Keratinocyte (primary cell): ENCODE measurements at regions not wholly inside any gene's neighbourhood (a gene's known extent, or its start where the extent isn't known, plus 50 kb on each side); places are given as distances from the start of the nearest gene placed in this dataset.
"Not testable (repeated sequence)": the region's sequence is repeated elsewhere in the genome, so short reads cannot be mapped to it uniquely, and the experiment has no call there.

Source experiments
- DNase-seq: peaks from one replicate; pipeline ENCODE4 v3.0.0-alpha.2; 2011; ENCODE audit warnings: low read depth, missing footprints, low spot score
- FAIRE-seq: peaks from 2 replicates; lab custom pipeline; 2011; peaks lifted over from hg19 to GRCh38; lab: Jason Lieb, UNC
- H2AFZ ChIP-seq: 2 replicates; pipeline ENCODE4 v1.6.0; 2012; ENCODE audit warnings: low read length, control low read depth, inconsistent platforms; ENCODE audit not compliant: control insufficient read depth
- H3K27ac ChIP-seq: 2 replicates; pipeline ENCODE4 v1.5.1; 2011; ENCODE audit warnings: low read length; ENCODE audit not compliant: control insufficient read depth, insufficient read depth
- H3K27me3 ChIP-seq: 3 replicates; pipeline ENCODE4 v1.6.0; 2011; ENCODE audit warnings: low read length; ENCODE audit not compliant: control insufficient read depth, insufficient read depth; ENCODE audit errors: extremely low read depth
- H3K36me3 ChIP-seq, 2 experiments: 2 replicates in 1 of 2; 3 replicates in 1 of 2; pipeline ENCODE4 v1.5.1; 2011; ENCODE audit warnings: low read length in 2 of 2, mild to moderate bottlenecking in 1 of 2; ENCODE audit not compliant: control insufficient read depth in 2 of 2, insufficient read depth in 2 of 2; ENCODE audit errors: extremely low read depth in 1 of 2
- H3K4me1 ChIP-seq: 3 replicates; pipeline ENCODE4 v1.5.1; 2011; ENCODE audit warnings: low read length; ENCODE audit not compliant: control insufficient read depth, insufficient read depth; ENCODE audit errors: extremely low read depth
- H3K4me2 ChIP-seq: 3 replicates; pipeline ENCODE4 v1.6.0; 2011; ENCODE audit warnings: low read depth, low read length; ENCODE audit not compliant: control insufficient read depth, insufficient read depth; ENCODE audit errors: extremely low read depth
- H3K4me3 ChIP-seq, 3 experiments: fragments of 200-600 bp in 1 of 3; sonication (generic) in 1 of 3; 2 replicates in 2 of 3; 3 replicates in 1 of 3; pipeline ENCODE4 v1.5.1; 2011 to 2016; ENCODE audit warnings: low read length in 3 of 3, mild to moderate bottlenecking in 3 of 3, control low read depth in 2 of 3, inconsistent platforms in 1 of 3, low read depth in 1 of 3, mixed read lengths in 1 of 3, mixed run types in 1 of 3, moderate library complexity in 1 of 3; ENCODE audit not compliant: control insufficient read depth in 2 of 3, insufficient read depth in 2 of 3; ENCODE audit errors: extremely low read depth in 1 of 3
- H3K79me2 ChIP-seq: 2 replicates; pipeline ENCODE4 v1.6.0; 2012; ENCODE audit warnings: low read length; ENCODE audit not compliant: control insufficient read depth, insufficient read depth
- H3K9ac ChIP-seq: 3 replicates; pipeline ENCODE4 v1.6.0; 2011; ENCODE audit warnings: low read length; ENCODE audit not compliant: control insufficient read depth, insufficient read depth; ENCODE audit errors: extremely low read depth
- H3K9me1 ChIP-seq: 3 replicates; pipeline ENCODE4 v1.6.0; 2011; ENCODE audit warnings: low read length; ENCODE audit not compliant: control insufficient read depth, insufficient read depth; ENCODE audit errors: extremely low read depth
- H3K9me3 ChIP-seq: 2 replicates; pipeline ENCODE4 v1.5.1; 2012; ENCODE audit warnings: low read depth, low read length; ENCODE audit not compliant: control insufficient read depth
- H4K20me1 ChIP-seq: 3 replicates; pipeline ENCODE4 v1.6.0; 2011; ENCODE audit warnings: low read length; ENCODE audit not compliant: control insufficient read depth, insufficient read depth; ENCODE audit errors: extremely low read depth
- EZH2 ChIP-seq: IDR thresholded peaks from one replicate; pipeline ENCODE4 v1.6.1; 2012; ENCODE audit warnings: inconsistent platforms, mild to moderate bottlenecking, low read length, moderate library complexity
- dilution Hi-C: fragments of 300-500 bp; cut with MboI; formaldehyde crosslinking; loops from one replicate; pipeline ENCODE4 v1.7.0; 2020; ENCODE audit warnings: low sequenced_read_pairs; ENCODE audit not compliant: extremely low pct_ligation_motif_present
- TF ChIP-seq, protein P1 (sequence below), 3 experiments: IDR thresholded peaks in 1 of 3; conservative IDR thresholded peaks in 1 of 3; optimal IDR thresholded peaks in 1 of 3; 2 replicates in 2 of 3; 3 replicates in 1 of 3; pipeline versions ENCODE3 to v1.5.1; 2011; ENCODE audit warnings: low read length in 3 of 3, mild to moderate bottlenecking in 3 of 3, moderate library complexity in 2 of 3, control low read depth in 1 of 3, inconsistent platforms in 1 of 3; ENCODE audit not compliant: insufficient read depth in 2 of 3; ENCODE audit errors: extremely low read depth in 1 of 3

DNA sequence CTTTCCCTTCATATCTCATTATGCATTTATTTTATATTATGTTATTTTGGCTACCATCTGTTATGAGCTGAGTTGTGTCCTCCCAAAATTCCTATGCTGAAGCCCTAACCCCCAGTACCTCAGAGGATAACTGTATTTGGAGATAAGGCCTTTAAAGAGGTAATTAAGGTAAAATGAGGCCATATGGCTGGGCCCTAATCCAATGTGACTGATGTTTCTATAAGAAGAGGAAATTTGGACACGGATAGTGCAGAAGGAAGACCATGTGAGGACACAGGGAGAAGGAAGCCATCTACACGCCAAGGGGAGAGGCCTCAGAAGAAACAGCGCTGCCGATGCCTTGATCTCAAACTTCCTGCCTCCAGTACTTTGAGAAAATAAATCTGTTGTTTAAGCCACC is 557.7 kb upstream of the CDH5 start:
- Histone ChIP-seq H3K4me1 (no peaks in the 10 kb centered on the region), H3K27ac (no peak overlapping the region), H4K20me1 (no peaks in the 10 kb centered on the region), H2AFZ (no peak overlapping the region), H3K9ac (no peak overlapping the region), H3K27me3 (no peaks in the 10 kb centered on the region), H3K36me3 (no peaks in the 10 kb centered on the region), H3K9me1 (no peaks in the 10 kb centered on the region), H3K79me2 (no peaks in the 10 kb centered on the region), H3K4me2 (no peak overlapping the region), H3K9me3 (no peaks in the 10 kb centered on the region), H3K4me3 (no peak overlapping the region)
- DNase-seq (no peak), FAIRE-seq (no peak)
- dilution Hi-C loops, result no loop called here
- TF ChIP-seq, protein P1, sequence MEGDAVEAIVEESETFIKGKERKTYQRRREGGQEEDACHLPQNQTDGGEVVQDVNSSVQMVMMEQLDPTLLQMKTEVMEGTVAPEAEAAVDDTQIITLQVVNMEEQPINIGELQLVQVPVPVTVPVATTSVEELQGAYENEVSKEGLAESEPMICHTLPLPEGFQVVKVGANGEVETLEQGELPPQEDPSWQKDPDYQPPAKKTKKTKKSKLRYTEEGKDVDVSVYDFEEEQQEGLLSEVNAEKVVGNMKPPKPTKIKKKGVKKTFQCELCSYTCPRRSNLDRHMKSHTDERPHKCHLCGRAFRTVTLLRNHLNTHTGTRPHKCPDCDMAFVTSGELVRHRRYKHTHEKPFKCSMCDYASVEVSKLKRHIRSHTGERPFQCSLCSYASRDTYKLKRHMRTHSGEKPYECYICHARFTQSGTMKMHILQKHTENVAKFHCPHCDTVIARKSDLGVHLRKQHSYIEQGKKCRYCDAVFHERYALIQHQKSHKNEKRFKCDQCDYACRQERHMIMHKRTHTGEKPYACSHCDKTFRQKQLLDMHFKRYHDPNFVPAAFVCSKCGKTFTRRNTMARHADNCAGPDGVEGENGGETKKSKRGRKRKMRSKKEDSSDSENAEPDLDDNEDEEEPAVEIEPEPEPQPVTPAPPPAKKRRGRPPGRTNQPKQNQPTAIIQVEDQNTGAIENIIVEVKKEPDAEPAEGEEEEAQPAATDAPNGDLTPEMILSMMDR (optimal IDR thresholded peaks at IDR 0.05 in 1 of 3, IDR thresholded peaks at IDR 0.05 in 1 of 3, conservative IDR thresholded peaks at IDR 0.05 in 1 of 3; ENCODE audit: extremely low read depth in 1 of 3, insufficient read depth in 2 of 3, low read length in 3 of 3), result no peak
- TF ChIP-seq EZH2, result no peak

DNA sequence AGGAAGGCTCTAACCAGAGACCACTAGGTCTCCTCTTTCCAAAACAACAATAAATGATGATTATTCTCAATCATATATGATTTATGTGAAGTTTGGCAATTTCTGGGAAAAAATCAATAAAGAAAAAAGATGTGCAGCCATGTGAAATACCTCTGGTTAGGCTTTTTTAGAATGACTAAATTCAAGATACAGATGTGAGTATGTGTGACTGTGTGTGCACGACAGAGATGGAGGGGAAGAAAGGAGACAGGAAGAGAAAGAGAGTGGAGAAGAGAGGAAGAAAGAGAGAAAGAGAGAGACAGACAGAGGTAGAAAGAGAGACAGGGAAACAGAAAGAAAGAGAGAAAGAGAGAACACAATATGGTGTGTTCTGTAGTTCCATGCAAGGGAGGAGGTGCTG is 558.6 kb upstream of the CDH5 start:
- H3K36me3 ChIP-seq, result no peaks in the 10 kb centered on the region
- H2AFZ ChIP-seq, result no peak overlapping the region
- H3K4me2 ChIP-seq, result no peak overlapping the region
- H3K9me3 ChIP-seq, result no peaks in the 10 kb centered on the region
- dilution Hi-C loops, result no loop called here
- H3K4me3 ChIP-seq, result no peak overlapping the region
- H3K79me2 ChIP-seq, result no peaks in the 10 kb centered on the region
- H3K27me3 ChIP-seq, result no peaks in the 10 kb centered on the region
- no peaks in the 10 kb centered on the region for H4K20me1 ChIP-seq
- FAIRE-seq (no peak), DNase-seq (no peak)
- TF ChIP-seq, protein P1 (optimal IDR thresholded peaks at IDR 0.05 in 1 of 3, IDR thresholded peaks at IDR 0.05 in 1 of 3, conservative IDR thresholded peaks at IDR 0.05 in 1 of 3; ENCODE audit: extremely low read depth in 1 of 3, insufficient read depth in 2 of 3, low read length in 3 of 3), result no peak
- no peak for TF ChIP-seq EZH2
- no peak overlapping the region for H3K27ac ChIP-seq
- no peak overlapping the region for H3K9ac ChIP-seq
- H3K9me1 ChIP-seq, result no peaks in the 10 kb centered on the region
- no peaks in the 10 kb centered on the region for H3K4me1 ChIP-seq

DNA sequence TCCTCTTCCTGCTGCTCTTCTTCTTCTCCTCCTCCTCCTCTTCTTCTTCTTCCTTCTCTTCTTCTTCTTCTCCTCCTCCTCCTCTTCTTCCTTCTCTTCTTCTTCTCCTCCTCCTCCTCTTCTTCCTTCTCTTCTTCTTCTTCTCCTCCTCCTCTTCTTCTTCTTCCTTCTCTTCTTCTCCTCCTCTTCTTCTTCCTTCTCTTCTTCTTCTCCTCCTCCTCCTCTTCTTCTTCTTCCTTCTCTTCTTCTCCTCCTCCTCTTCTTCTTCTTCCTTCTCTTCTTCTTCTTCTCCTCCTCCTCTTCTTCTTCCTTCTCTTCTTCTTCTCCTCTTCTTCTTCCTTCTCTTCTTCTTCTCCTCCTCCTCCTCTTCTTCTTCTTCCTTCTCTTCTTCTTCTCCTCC is 560.8 kb upstream of the CDH5 start:
- H3K36me3 ChIP-seq, FAIRE-seq, H3K4me2 ChIP-seq, H3K9me1 ChIP-seq, H3K9ac ChIP-seq, H4K20me1 ChIP-seq, H3K27me3 ChIP-seq, H2AFZ ChIP-seq, H3K9me3 ChIP-seq, dilution Hi-C loops, H3K4me3 ChIP-seq, DNase-seq, H3K4me1 ChIP-seq, H3K27ac ChIP-seq, H3K79me2 ChIP-seq: not testable (repeated sequence)
